ENCODE measurements at regions not wholly inside any gene's neighbourhood (a gene's known extent, or its start where the extent isn't known, plus 50 kb on each side); places are given as distances from the start of the nearest gene placed in this dataset.

GRCh38 chr13:67519356-67519755 lies 289.2 kb upstream of the PCDH9 start:
- TF ChIP-seq CTCF (conservative IDR thresholded peaks at IDR 0.05 in 1 of 2, IDR thresholded peaks at IDR 0.05 in 1 of 2; ENCODE audit: low read depth in 1 of 2, low read length in 2 of 2) (no peak), EZH2 (IDR thresholded peaks at IDR 0.05; ENCODE audit: low read length, missing control alignments) (no peak)

Measured in fibroblast of lung (primary cell).